Amniotic epithelial cell (primary cell): ENCODE measurements at regions not wholly inside any gene's neighbourhood (a gene's known extent, or its start where the extent isn't known, plus 50 kb on each side); places are given as distances from the start of the nearest gene placed in this dataset.

Experiments
- DNase-seq: peaks from one replicate; pipeline ENCODE4 v3.0.0-alpha.2; 2010; ENCODE audit warnings: low read depth

DNA sequence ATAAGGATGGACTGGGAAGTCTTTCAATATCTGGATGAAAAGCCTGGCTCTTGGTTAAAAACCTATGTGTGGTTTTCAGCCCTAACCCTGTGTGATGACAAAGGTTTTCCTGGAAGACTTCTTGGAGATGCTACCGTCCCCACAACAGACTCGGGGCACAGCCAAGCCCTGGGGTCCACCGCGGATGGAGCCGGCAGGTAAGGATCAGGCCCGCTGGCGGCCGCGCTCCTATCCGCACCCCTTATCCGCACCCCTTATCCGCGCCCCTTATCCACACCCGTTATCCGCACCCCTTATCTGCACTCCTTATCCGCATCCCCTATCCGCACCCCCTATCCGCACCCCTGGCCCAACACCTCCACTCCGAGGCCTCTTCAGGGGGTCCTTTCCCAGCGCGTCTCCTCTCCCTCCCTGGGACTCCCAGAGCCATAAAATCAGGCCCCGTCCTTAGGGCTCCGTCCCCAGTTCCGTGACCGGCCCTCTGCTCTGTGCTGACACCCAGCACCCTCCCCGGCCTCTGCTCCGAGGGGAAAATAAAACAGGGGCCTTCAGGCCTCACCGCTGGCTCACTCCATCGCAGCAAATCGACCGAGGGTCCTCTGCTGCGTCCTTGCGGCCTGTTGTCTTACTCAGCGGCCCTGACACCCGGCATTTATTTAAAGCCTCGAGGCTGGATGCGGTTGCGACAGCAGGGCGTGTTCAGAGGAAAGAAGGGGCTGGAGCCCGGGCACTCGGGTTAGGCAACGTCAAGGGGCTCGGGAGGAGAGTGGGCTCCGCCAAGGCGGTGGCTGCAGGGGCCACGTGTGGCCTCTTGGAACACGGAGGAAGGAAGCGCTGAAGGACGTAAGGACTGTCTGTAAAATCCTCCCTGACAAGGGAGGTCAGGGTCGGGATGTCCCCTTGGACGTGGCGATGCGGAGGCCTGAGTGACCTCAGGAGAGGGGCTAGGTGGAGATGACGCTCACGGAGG, 215.1 kb upstream of the ADARB2 start:
- DNase-seq = no peak

GRCh38 chr10:1950803-1951495, 213.6 kb upstream of the ADARB2 start:
- no peak for DNase-seq

GRCh38 chr10:1947464-1948003, 210.2 kb upstream of the ADARB2 start:
- DNase-seq = no peak

DNA sequence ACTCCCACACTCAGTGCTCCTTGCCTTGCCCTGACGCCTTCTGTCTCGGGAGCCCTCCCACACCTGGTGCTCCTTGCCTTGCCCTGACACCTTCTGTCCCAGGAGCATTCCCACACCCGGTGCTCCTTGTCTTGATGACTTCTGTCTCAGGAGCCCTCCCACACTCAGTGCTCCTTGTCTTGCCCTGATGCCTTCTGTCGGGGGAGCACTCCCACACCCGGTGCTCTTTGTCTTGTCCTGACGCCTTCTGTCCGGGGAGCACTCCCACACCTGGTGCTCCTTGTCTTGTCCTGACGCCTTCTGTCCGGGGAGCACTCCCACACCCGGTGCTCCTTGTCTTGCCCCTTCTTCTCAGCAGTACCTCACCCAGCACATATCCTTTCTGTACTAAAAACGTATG, 207.2 kb upstream of the ADARB2 start:
- DNase-seq = no peak

- DNase-seq = no peak
These were observed 205.2 kb upstream of the ADARB2 start for GRCh38 chr10:1942478-1942877.

DNA sequence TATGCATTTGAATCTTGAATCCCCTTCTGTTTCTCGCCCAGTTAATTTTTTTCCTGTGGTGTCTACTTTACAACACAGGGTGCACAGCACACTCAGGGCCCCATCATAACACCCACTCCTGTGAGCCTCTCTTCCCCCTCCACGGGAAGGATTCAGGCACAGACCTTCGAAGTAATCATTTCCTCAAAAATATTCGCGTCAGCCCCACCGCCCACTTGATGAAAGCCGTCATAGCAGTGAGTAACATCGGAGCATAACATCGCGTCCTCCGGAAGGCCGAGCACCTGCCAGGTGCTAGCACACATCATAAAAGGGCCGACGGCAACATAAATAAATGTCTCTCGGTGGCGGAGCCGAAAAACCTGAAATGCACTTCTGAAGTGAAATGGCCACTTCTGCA, 201.7 kb upstream of the ADARB2 start:
- no peak for DNase-seq

DNA sequence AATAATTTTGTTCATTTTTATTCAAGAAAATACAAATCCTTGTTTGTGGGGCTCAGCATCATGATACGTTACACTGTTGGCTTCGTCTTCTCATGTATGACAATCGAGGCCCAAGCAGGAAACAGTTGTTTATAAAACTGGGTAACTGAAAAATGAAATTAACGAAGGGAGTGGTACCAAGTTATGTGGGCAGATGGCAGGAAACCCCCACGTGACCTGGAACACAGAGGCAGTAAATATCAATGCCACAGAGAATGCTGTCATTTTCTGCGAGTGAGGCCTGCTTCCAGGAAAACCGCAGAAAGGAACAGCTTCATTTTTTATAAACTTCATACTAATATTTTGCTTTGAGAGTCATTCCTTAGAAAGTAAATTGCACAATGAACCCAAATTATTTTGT, 201.0 kb upstream of the ADARB2 start:
- no peak for DNase-seq

GRCh38 chr10:1935912-1936311, 198.6 kb upstream of the ADARB2 start:
- no peak for DNase-seq

GRCh38 chr10:1933215-1933614, 195.9 kb upstream of the ADARB2 start:
- no peak for DNase-seq

DNA sequence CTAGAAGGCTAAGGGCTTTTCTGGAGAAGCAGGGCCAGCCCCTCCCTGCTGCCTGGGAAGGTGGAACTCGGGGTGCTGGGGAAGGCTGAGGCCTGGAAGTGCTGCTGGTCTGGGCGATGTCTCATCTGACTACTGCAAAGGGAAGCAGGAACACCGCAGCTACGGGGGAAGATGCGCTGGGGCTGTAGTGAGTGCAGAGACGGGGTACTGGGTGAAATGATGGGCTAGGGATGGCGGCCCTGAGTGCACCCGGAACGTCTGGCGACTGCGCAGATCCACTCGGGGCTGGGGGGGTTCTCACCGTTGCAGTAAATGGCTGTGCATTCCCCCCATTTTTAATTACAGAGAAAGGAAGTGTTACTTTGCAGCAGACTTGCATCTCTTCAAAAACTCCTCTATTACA, 195.4 kb upstream of the ADARB2 start:
- DNase-seq = no peak

DNA sequence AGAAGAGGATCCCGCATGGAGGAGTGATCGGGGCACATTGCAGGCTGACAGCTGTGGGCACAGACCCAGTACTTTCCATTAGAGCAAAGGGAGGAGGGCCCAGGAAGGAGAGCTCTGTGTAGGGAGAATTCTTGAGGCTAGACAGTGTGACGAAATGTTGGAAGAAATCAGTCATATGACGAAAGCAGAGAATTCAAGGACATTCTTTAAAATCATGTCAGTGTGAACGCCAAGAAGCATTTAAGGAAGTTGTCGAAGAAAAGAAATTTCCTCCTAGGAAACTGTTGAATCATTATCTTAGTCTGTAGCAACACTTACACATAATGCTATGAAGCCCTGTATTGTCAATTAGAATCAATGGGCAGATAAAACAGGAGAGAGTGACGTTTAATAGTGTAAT, 191.3 kb upstream of the ADARB2 start:
- no peak for DNase-seq

DNA sequence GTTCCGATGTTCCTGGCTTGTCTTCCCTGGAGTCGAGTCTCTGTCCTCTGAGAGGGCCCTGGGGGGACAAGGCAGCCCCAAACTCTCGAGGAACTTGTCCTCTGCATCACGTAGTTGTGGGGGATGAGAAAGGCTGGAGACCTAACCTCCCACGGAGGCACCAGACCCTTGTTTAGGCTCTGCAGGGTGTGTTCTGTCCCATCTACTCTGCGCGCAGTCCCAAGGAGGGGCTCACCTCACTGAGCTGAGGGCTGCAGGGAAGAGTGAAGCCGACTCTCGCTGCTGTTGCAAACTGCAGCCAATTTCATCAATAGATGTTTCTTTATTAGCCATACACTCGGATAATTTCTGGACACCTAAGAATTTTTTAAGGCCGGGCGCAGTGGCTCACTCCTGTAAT, 186.7 kb upstream of the ADARB2 start:
- no peak for DNase-seq

- DNase-seq = no peak
These were observed 186.3 kb upstream of the ADARB2 start for GRCh38 chr10:1923586-1923985.

- no peak for DNase-seq
These were observed 183.6 kb upstream of the ADARB2 start for GRCh38 chr10:1920941-1921340.

- DNase-seq = no peak
These were observed 182.8 kb upstream of the ADARB2 start for GRCh38 chr10:1920127-1920526.

DNA sequence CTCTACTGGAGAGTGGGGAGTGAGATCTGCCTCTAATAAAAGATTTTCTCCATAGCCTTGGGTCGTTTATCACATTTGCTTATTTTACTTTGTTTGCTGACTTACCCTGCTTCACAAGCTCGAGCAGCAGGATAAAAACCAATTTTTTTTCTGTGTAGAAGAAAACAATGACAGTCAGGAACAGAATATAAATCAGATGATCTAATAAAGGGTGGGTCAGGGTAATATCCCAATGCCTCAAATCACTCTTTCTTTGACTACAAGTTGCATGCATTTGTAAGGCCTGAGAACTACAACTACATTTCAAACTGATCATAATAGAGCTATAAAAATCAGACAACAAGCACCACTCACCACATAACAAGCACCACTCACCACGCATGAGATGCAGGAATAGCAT, 174.4 kb upstream of the ADARB2 start:
- DNase-seq = no peak

DNA sequence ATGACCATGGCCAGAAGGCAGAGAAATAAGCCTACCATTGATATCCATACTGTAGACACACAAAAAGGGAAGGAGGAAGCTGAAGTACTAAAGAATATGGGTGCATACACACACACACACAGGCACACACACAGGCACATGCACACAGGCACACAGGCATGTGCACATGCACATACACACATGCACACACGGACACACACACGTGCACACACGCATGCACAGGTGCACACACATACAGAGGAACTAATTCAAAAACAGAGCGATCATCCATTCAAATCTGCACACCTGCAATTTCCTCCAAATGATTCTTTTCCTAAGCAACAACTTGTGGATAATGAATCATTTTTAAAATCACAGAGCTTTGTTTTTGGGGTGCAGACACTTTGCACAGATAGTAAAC, 166.7 kb upstream of the ADARB2 start:
- DNase-seq = no peak

- no peak for DNase-seq
These were observed 158.8 kb upstream of the ADARB2 start for GRCh38 chr10:1896153-1896552.

DNA sequence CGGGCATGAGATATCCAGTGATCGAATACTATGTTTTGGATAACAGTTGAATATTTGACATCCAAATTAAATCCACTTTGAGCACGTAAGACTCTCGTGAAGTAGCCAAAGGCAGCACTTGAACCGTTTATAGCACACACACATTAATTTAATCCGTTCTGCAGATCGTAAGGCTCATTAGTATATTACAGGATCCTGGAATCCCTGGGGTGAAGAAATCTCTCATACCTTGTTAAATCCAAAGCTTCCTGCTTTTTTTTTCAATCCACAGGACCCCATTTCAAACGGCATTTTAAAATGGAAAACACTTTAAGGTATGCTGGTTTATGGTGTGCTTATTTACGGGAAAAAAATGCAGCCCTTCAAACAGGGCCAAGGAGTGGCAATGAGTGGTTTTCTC, 158.4 kb upstream of the ADARB2 start:
- DNase-seq = no peak

DNA sequence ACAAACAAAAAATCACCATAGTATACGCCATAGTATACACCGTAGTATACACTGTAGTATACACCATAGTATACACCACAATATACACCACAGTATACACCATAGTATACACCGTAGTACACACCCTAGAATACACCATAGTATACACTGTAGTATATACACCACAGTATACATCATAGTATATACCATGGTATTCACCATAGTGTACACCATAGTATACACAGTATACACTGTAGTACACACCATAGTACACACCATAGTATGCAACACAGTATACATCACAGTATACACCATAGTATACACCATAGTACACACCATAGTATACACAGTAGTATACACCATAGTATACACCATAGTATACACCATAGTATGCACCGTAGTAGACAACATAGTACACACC, 157.6 kb upstream of the ADARB2 start:
- DNase-seq = no peak

- no peak for DNase-seq
These were observed 156.6 kb upstream of the ADARB2 start for GRCh38 chr10:1893941-1894340.

- DNase-seq = no peak
These were observed 148.7 kb upstream of the ADARB2 start for GRCh38 chr10:1886039-1886438.

- DNase-seq = no peak
These were observed 145.4 kb upstream of the ADARB2 start for GRCh38 chr10:1882728-1883127.
